ENCODE measurements at regions not wholly inside any gene's neighbourhood (a gene's known extent, or its start where the extent isn't known, plus 50 kb on each side); places are given as distances from the start of the nearest gene placed in this dataset.
"Not testable (repeated sequence)": the region's sequence is repeated elsewhere in the genome, so short reads cannot be mapped to it uniquely, and the experiment has no call there.

DNA sequence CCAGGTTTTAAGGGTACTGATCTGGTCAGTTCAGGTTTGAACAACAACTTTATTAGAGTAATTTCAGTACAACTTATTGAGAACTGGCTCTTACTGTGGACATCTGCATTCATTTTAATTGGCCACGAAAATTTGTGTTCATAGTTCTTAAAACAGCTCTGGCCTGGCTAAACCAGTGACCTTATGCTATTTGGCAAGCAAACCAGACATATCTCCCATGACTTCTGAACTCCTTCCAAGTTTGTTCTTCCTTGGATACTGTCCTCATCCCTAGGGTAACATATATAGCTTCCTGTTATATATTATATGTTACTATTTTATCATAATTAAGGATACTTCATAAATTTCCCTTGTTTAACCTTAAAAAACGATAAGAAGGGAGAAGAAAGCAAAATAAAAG is 841.9 kb downstream of the TRAM1L1 start:
- ATAC-seq (no peak), DNase-seq (no peak)
- intact Hi-C loops (cut with DNase I), result no loop called here
- H3K4me1 ChIP-seq, result no peaks in the 10 kb centered on the region
- no peaks in the 10 kb centered on the region for H3K27me3 ChIP-seq
- H3K9me3 ChIP-seq, result peaks cover 0 to 3% of the 10 kb centered on the region in 2 donors
- TF ChIP-seq CTCF (IDR thresholded peaks at IDR 0.05), result no peak
- no peaks in the 10 kb centered on the region for H3K36me3 ChIP-seq
- H3K4me3 ChIP-seq, result no peak overlapping the region
- H3K27ac ChIP-seq, result no peak overlapping the region

DNA sequence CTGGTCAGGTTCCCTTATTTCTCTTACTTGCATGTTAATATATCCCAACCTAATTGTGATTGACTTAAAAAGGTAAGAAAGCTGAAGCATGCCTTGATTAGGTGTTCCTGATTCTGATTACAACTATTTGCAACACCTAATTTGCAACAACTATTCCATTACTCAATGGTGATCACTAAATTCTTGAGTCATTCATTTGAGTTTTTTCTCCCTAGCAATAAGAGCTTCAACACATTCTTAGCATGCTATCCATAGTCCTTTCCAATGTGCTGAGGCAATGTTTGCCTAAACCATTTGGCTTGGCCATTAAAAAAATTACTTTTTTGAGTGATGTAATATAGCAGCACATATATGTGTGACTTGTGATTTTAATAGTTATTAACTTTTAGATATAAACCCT is 851.4 kb downstream of the TRAM1L1 start:
- H3K4me3 ChIP-seq, result no peak overlapping the region
- no peak for TF ChIP-seq CTCF (IDR thresholded peaks at IDR 0.05)
- H3K27ac ChIP-seq, result no peak overlapping the region
- no peaks in the 10 kb centered on the region for H3K4me1 ChIP-seq
- intact Hi-C loops (cut with DNase I), result no loop called here
- H3K27me3 ChIP-seq, result no peaks in the 10 kb centered on the region
- no peaks in the 10 kb centered on the region for H3K9me3 ChIP-seq
- no peak for DNase-seq
- no peaks in the 10 kb centered on the region for H3K36me3 ChIP-seq
- no peak for ATAC-seq

- H3K9me3 ChIP-seq; ATAC-seq; H3K4me3 ChIP-seq; intact Hi-C loops (cut with DNase I); H3K4me1 ChIP-seq; H3K27me3 ChIP-seq; H3K27ac ChIP-seq; DNase-seq; H3K36me3 ChIP-seq: not testable (repeated sequence)
These were observed 853.4 kb downstream of the TRAM1L1 start for GRCh38 chr4:116231999-116232398.

DNA sequence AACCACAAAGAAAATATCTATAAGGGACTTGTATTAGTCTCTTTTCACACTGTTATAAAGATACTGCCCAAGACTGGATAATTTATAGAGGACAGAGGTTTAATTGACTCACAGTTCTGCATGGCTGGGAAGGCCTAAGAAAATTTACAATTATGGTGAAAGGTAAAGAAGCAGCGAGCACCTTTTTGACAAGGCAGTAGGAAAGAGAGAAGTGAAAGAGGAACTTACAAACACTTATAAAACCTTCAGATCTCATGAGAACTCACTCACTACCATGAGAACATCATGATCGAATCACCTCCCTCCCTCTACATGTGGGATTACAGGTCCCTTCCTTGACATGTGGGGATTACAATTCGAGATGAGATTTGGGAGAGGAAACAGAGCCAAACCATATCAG is 856.0 kb downstream of the TRAM1L1 start:
- no peaks in the 10 kb centered on the region for H3K27me3 ChIP-seq
- H3K27ac ChIP-seq, result no peak overlapping the region
- no peaks in the 10 kb centered on the region for H3K9me3 ChIP-seq
- intact Hi-C loops (cut with DNase I), result no loop called here
- no peaks in the 10 kb centered on the region for H3K4me1 ChIP-seq
- ATAC-seq, result no peak
- H3K4me3 ChIP-seq, result no peak overlapping the region
- no peak for DNase-seq
- TF ChIP-seq CTCF (IDR thresholded peaks at IDR 0.05), result no peak
- H3K36me3 ChIP-seq, result no peaks in the 10 kb centered on the region

GRCh38 chr4:116223040-116223732 is 862.2 kb downstream of the TRAM1L1 start:
- Histone ChIP-seq H3K4me1 (no peaks in the 10 kb centered on the region), H3K27ac (no peak overlapping the region), H3K36me3 (no peaks in the 10 kb centered on the region), H3K4me3 (no peak overlapping the region), H3K9me3 (no peaks in the 10 kb centered on the region), H3K27me3 (no peaks in the 10 kb centered on the region)
- DNase-seq (no peak), ATAC-seq (no peak)
- intact Hi-C loops (cut with DNase I), result no loop called here
- TF ChIP-seq CTCF (IDR thresholded peaks at IDR 0.05), result no peak

GRCh38 chr4:116217781-116218180 is 867.6 kb downstream of the TRAM1L1 start:
- no peak for TF ChIP-seq CTCF (IDR thresholded peaks at IDR 0.05)
- no peaks in the 10 kb centered on the region for H3K27me3 ChIP-seq
- H3K4me3 ChIP-seq, result no peak overlapping the region
- H3K9me3 ChIP-seq, result no peaks in the 10 kb centered on the region
- no peaks in the 10 kb centered on the region for H3K36me3 ChIP-seq
- H3K27ac ChIP-seq, result no peak overlapping the region
- no peak for ATAC-seq
- DNase-seq, result no peak
- intact Hi-C loops (cut with DNase I), result no loop called here
- no peaks in the 10 kb centered on the region for H3K4me1 ChIP-seq

Measured in left lung (tissue), 4 donors.